Femur (tissue), 1 donor: ENCODE measurements at regions not wholly inside any gene's neighbourhood (a gene's known extent, or its start where the extent isn't known, plus 50 kb on each side); places are given as distances from the start of the nearest gene placed in this dataset.

Experiments
- DNase-seq: peaks from one replicate; pipeline ENCODE4 v3.0.0-alpha.2; 2017

DNA sequence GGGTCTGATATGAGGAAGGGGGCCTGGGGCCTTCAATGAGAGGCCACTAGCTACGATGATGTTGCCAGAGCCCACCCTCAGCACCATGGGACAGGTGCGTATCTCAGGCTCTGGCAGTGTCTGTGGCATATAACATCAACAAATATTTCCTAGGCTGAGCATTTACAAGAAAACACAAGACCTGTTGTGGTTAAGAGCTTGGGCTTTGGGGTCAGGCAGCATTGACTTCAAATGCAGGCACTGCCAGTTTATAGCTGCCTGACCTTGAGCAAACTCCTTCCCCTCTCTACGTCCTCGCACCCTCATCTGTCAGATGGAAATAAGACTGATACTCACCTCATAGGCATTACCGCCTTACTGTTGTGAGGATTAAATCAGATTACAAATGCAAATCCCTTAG lies 156.0 kb downstream of the KATNAL1 start:
- no peak for DNase-seq

DNA sequence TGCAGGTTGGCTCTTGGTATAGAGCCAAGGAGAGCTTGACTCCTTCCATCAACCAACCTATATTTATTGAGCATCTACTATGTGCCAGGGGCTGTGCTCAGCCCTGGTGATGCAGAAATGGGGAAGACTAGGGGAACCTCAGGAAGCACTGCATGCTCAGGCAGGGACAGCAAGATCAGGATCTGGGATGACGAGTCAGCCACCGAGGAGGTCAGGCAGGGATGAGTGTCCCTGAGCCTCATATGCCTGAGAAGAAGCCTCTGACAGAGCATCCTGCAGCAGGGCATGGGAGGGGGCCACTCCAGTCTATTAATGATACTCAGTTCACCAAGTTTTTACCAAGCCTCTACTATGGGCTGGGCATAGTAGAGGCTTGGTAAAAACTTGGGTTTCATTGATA lies 158.1 kb downstream of the KATNAL1 start:
- no peak for DNase-seq

DNA sequence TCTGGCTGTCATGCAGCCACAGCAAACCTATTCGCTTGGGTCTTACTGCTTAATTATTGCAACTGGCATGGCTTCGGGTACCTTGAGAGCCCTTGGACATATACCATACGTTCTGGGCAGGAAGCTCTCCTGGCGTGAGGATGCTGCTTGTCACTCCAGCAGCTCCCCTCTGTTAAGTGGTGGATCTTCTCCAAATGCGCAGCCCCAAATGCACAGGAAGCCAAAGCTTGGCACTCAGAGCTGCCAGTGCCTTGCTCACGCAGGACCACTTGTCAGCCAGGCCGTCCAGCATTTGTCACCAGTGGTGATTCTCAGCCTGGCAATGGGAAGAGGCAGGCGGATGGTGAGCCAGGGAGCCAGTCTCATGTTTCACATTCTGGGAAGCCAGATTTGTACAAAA lies 158.6 kb downstream of the KATNAL1 start:
- DNase-seq: no peak

DNA sequence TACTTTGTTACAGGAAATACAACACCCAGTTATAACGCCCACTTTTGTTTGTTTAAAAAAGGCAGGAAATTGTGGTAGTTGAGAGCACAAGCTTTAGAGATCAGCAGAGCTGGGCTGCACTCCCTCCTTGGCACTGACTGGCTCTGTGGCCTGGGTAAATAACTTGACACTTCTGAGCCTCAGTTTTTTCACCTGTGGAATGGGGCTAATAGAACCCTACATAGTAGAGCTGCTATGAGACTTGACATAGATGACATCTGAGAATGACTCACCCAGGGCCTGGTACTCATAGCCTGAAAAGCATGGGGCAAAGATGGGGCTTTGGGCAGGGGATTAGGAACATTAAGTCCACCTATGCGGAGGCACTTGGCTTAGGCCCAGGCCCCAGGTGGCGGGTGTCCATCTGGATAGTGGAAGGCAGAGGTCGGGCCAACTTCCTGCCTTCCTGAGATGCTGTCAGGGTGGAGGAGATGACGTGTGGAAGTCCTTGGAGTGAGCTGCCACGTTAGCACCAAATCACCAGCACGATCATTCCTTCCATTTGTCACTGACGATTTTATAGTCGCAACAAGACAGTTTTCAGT lies 159.1 kb downstream of the KATNAL1 start:
- no peak for DNase-seq

DNA sequence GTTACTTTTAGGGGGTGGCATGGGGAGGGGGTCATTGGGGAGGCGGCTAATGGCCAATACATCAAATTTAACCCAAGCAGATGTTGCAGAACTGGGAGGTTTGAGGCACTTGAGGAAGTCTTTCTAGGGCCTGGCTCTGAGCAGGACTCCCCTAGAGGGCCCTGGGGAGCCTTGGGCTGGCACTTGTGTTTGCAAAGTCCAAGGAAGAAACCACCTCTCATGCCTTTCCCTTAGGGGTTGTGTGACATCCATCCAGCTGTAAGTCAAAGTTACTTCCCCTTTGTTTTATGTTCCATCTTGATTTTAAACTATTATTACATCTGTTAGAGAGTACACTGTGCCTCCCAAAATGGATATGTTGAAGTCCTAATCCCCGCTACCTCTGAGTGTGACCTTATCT lies 159.9 kb downstream of the KATNAL1 start:
- no peak for DNase-seq

DNA sequence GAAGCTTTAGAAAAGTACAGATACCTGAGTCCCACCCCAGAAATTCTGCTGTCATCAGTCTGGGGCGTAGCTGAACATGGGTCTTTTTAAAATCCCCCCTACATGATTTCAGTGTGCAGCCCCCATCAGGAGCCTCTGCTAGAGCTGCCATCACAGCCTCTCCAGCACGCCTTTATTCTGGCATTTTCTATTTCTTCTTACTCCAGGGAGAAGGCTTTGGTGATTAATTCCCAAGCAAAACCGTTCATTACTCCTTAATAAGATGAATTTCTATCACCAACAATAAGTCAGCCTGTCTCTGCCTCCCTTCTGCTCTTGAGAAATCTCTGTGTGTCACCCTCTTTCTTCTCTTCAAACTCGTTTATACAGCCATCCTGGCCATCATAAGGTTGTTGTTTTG lies 160.3 kb downstream of the KATNAL1 start:
- no peak for DNase-seq

DNA sequence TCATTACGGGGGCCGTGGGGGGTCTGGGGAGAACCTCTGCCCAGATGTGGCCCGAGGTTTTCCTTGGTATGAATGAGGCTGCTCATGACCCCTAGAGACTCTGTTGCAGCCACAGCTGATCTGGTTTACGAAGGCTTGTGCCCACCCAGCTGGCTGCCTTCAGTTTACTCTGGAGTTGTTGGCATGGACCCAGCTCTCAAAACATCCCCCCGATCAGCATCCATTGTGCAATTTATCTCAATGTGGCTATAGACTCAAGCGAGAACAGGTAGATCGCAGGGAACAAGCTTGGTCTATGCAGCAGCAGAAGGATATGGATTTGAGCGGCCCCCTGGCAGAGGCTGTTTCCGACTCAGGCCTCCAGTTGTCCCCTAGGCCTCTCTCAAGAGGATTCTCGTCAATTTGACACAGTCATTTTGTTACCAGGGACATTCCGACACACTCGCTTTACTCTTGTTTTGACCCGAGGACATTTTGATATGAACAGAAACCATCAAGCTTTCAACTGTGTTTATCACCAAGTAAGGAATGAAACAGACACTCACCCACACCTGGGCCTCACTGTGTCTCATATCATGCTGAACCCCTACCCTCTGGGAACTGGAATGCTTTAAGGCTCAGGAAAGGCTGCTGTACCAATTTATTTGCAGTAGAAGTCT lies 161.5 kb downstream of the KATNAL1 start:
- DNase-seq: no peak

DNA sequence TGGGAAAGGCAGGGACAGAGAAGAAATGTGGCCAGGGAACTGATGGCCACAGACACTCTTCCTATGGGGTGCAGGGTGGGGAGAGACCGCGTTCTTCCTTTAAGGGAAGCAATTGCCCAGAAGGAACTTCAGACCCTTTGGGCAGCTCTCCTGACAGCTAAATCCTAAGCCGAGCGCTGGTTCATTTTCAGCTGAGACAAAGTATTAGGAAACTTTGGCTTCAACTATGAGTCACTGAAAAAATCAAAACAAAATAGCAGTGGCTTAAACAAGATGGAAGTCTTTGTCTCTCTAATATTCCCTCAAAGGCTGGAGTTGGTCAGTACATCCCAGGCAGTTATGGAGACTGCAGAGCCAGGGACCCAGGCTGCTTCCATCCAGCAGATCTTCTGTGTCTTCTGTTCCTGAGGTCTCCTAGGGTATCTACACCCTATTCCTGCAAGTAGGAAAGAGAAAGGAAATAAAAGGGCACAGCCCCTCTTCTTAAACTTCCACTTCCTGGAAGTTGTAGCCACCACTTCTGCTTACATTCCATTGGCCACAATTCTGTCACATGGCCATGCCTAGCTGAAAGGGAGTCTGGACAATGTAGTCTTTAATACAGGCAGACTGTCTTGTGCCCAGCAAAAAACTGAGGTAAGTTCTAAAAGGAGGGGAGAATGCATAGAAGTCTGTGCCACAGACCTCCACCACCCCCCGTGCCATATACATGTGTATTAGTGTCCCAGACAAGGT lies 163.5 kb downstream of the KATNAL1 start:
- no peak for DNase-seq

DNA sequence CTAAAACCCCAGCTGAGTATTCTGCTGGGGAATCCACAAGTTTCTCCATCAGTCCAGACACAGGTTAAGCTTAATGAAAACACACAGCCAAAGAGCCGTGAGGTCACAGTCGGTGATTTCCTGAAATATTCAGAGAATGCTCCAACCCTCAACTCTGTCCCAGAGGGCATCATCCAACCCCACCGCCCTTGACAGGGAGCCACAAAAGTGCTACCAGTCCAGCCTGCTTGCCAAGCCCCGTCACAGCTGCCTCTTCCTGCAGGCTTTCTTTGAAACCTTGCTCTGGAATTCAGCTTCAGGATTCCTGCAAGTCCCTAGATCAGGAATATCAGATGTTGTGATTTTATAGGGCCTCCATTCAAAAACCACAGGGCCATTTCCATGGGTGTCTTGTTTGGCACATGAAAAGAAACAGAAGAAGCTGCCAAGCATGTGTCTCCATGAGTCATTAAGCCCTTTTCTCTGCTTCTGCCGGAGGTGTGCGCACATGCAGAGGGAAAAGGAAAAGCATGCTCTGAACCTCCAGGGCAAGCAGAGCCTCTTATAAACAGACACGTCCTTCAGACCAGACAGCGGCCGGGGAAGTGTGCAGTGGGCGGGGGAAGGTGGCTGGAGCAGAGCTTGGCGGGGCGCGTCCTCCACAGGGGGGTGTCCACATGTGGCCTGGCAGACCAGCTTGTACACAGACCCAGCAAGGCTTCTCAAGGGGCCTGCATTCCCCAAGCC lies 164.7 kb downstream of the KATNAL1 start:
- DNase-seq: peak; percentile 73

DNA sequence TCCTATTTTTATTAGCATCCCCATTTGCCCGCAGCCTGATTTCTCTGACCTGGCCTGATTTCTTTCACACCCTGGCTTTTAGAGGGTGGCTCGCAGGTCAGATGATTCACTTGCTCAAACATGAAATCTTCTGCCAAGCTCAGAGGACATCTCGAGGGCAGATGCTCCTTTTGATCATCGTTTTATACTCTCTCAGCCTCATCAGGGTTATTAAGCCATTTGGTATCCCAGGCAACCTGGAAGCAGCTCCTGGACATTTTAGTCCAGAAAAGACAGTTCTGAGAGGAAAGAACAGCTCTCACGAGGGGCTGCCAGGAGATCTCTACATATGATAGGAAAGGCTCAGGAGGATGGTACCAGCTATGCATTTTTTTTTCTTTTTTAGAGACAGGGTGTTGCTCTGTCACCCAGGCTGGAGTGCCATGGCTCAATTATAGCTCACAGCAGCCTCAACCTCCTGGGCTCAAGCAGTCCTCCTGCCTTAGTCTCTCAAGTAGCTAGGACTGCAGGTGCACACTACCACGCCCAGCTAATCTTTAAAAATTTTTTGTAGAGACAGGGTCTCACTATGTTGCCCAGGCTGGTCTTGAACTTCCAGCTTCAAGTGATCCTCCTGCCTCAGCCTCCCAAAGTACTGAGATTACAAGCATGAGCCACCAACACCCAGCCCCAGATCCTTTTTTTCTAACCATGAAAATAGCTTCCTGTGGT lies 165.4 kb downstream of the KATNAL1 start:
- no peak for DNase-seq

DNA sequence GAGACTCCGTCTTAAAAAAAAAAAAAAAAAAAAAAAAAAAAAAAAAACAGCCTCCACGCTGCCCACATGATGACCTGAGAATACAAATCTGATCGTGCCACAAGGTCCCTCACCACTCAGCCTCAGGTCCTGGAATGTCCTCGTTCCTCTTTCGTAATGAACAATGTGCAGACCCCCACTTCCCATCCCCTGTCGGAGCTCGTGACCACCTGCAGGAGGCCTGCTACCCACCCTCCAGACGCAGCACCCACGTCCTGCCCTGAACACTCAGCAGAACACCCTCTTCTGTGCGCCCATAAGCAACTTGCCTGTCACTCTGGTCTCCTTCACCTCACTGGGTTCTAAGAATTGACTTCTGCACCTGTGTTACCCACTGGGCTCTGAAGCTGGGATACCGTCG lies 166.4 kb downstream of the KATNAL1 start:
- DNase-seq: no peak

DNA sequence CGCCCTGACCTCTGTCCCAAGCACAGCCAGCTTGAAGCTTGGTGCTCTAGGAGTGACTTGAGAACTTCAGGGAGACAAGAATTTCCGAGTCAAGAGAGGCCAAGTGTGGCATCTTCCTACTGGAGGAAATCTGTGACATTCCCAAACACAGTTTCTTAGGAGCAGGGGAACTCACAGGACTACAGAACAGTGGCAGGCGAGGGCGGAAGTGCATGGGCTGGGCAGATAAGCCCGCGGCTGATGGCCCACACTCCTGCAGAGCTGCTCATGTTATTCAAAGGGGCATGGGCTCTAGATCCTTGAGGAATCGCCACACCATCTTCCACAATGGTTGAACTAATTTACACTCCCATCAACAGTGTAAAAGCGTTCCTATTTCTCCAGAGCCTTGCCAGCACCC lies 168.8 kb downstream of the KATNAL1 start:
- no peak for DNase-seq

DNA sequence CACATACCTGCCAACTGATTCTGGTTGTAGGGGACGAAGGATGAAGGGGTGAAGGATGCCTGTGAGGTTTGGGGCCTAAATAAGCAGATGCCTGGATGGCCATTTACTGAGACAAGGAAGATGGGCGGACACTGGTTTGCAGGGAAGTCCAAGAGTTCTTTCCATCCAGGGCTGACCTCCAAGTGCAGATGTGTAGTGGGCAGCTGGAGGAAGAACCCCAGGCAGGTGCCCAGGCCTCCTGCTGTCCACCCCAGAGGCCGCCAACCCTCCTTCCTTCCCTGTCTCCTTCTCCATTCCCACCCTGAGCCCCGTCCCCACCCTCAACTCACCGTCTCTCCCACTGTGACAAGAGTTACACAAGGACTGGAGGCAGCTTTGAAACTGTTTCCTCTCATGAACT lies 171.5 kb downstream of the KATNAL1 start:
- no peak for DNase-seq

DNA sequence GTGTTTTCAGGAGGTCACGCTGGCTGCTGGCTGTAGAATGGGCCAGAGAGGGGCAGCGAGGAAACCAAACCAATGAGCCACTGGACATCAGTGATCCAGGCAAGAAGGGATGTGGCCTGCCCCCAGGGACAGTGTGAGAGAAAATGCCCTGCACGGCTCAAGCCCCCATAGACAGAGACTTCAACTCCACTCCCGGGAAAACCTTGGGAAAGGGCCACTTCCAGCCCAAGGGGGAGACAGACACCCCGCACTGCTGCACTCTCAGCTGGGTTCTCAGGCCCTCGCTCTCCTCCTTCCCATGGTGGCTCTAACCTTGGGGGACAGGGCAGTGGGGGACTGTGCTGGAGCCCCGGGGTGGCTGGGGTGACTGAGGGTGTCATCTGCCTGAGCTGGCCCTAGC lies 172.0 kb downstream of the KATNAL1 start:
- DNase-seq: no peak

DNA sequence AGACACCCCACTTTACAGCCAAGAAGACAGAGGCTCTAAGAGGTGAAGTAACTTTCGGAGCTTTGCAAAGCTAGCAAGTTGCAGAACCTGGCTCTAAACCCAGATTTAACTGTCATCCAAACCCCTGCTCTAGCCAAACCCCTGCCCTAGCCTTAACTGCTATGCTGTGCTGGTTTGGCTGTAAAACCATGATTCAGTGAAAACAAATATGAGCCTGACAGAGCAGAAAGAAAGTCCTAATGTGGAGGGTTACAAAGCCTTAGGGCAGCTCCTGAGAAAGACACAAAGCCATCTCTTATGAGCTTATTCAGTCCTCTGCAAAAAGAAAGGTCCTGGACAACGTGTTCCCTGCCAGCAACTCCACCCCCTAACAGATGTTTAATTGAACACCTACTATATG lies 172.8 kb downstream of the KATNAL1 start:
- no peak for DNase-seq

DNA sequence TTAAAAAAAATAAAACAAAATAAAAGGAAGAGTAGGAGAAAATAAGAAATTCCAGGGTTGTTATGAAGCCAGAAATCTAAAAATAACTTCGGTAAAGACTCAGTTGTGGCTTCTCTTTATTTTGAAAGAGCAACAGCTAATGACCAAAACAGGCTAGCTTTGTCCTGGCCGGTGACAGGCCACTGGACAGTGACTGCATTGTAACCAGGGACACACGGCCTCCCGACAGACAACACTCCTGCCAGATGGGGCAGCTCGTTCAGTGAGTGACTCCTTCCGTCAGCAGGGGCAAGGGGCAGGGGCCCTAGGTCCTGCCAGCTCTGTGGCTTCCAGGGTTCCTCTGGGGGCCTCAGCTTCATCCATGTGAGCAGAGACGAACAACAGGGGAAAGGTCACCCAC lies 173.4 kb downstream of the KATNAL1 start:
- DNase-seq: no peak

DNA sequence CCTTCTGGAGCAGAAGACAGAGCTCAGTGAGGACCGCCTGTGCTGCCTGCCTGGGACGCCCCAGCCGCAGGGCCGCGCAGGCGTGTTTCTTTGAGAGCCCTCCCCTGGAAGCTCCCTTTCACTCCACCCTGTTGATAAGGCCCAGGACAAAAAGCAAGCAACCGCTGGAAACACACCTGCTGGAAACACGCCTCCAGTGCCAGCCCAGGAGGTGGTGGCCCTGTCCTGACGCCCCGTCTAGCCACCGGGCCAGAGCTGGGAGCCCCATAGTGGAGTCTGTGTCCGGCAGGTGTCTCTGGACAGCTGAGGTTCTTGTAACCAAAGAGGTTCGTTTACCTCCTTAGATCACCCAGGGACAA lies 173.8 kb downstream of the KATNAL1 start:
- no peak for DNase-seq

DNA sequence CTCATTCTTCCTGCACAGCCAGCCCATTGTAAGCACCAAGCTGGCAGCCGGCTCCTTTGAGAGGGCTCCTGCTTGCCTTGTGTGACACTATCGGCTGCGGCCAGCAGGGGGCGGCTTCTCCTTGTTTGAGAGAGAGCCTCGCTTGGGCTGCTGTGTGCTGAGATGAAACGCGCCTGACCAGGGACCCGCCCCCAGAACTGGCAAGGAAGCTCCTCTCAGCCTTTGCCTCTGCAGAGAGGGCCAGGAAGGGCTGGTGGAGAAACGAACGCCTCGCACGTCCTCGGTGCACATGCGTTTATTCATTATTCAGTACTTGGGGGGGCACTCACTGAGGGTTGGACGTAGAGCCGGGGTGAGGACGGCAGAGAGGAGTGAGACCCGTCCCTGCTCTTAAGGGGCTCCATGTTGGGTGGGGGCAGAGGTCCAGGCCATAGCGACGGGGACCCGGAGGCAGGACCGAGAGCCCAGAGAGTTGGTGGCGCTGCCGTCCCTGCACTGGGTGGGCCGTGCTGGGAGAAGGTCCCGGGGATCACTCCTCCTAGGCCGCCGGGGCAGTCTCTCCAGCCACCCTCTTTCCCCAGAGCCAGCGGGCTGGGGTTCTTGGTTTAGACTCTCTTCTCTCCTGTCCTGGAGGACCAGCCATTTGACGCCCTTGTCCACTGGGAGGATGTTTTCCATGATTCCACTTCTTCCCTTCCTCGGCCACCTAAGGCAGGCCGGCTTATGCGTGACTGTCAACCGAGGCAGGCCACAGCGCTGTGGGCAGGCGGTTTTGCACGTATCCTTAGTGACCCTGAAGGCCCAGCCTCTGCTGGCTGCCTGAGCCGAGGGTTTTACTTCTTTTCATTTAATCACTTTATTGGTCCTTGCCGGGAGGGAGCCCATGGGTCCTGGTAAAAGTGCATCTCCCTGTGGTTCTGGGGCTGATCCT lies 174.5 kb downstream of the KATNAL1 start:
- DNase-seq: peak; percentile 97

DNA sequence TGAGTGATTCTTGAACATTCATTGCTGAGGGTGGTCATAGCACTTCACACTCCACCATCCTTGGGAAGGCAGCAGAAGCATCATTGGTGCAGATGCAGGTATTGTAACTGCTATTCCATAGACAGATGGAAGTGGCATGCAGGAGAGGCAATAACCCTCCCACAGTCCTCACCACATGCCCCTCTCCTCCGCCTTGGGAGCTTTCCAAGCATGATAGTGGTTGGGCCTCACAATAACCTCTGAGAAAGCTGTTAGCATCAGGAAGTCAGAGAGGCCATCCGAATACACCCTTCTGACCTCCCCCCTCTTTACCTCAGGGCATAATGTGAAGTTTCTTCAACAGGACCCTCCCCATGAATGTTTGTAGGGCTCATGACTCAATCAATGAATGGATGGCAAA lies 177.9 kb downstream of the KATNAL1 start:
- no peak for DNase-seq

DNA sequence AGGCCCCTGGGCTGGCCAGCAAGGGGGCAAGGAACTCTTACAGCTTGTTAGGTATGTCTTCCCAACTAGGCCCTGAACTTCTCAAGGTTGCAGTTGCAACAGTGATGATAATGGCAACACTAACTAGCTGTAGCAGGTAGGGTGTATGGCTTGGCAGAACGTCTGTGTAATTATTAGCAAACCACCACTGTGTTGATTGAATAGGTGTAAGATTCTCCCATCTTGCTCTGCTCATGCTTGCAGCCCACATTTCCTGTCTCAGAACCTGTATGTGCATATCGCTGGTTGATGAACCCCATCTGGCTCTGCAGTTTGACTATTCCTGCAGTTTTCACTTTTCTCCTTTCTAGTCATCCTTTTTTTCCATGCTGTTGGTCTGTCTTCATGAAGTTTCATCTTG lies 178.8 kb downstream of the KATNAL1 start:
- no peak for DNase-seq

DNA sequence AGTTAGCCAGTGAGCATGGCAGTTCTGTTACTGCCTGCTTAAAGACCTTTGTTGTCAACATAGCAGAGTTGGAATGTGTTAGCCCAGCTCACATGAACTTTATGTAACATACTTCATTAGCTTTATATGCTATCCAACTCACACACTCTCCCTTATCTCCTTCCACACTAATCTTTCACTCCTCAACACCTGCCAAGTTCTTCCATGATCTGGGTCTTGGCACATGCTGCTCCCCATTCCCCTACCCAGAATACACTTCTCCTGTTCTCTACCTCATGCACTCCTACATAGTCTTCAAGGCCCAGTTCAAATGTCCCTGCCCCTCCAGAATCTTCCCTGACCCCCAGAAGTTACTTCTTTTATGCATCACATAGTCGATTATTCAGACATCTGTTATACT lies 179.3 kb downstream of the KATNAL1 start:
- no peak for DNase-seq

DNA sequence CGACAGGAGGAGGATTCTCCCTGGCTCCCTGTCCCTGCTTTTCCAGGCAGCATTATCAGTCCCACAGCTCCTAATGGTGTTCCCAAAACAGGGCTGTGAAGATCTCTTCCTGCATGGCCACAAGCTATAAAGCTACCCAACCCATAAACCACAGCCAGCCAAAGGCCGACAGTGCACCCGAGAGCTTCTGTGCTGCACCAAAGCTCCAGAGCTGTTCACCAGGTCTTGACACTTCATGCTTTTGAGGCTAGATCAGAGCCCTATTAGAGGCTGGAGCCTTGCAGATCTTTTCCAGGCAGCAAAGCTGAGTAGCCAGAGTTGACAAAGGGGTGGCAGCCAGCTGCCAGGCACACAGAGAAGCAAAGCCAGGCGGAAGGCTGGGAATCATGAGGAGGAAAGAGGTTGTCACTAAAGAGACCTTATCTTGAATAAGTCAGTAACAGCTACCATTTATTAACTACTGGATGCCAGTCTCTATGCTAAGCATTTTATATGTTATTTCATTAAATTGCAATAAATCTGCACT lies 180.4 kb downstream of the KATNAL1 start:
- no peak for DNase-seq
